ENCODE measurements at regions not wholly inside any gene's neighbourhood (a gene's known extent, or its start where the extent isn't known, plus 50 kb on each side); places are given as distances from the start of the nearest gene placed in this dataset.

DNA sequence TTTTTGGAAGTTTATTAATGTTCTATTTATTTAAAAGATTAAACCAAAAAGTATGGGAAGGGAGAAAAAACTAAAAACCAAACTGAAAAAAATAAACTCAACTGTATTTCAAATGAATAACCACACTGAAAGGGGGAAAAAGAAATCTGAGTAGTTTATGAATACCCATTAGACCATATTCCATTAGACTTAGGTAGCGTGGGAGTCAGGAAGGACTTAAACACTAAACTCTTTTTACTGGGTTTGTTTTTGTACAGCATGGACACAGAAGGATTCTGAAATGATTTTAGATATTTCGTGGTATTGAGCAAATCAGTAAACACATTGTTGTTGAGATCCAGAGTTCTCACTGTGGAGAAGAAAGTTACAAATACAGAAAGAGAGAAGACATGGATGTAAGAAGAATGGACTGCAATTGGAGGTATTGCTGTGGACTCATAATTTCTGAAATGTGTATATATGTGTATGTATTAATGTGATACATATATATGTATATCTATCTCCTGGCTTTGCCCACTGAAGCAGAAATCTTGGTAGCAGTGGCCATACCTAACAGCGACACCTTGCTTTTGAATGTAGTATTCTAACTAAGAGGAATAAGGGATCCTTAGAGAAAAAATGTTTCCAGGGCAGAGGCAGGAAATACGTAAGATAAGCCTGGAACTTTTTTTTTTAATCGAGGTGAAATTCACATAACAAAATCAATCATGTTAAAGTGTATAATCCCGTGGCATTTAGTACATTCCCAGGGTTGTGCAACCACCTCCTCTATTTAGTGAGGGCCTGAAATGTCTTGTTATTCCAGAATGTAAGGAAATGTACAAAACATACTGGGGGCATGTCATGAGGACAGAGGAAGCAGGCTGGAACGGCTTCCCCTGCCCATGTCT is 228.8 kb downstream of the SMARCA2 start:
- in situ Hi-C loops (cut with MboI; ENCODE audit: low sequenced_read_pairs, unreplicated experiment) = no loop called here
- DNase-seq (ENCODE audit: low spot score) = no peak
- TF ChIP-seq, protein P1, sequence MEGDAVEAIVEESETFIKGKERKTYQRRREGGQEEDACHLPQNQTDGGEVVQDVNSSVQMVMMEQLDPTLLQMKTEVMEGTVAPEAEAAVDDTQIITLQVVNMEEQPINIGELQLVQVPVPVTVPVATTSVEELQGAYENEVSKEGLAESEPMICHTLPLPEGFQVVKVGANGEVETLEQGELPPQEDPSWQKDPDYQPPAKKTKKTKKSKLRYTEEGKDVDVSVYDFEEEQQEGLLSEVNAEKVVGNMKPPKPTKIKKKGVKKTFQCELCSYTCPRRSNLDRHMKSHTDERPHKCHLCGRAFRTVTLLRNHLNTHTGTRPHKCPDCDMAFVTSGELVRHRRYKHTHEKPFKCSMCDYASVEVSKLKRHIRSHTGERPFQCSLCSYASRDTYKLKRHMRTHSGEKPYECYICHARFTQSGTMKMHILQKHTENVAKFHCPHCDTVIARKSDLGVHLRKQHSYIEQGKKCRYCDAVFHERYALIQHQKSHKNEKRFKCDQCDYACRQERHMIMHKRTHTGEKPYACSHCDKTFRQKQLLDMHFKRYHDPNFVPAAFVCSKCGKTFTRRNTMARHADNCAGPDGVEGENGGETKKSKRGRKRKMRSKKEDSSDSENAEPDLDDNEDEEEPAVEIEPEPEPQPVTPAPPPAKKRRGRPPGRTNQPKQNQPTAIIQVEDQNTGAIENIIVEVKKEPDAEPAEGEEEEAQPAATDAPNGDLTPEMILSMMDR (IDR thresholded peaks at IDR 0.05; ENCODE audit: borderline replicate concordance, control extremely low read depth, extremely low read depth, insufficient read depth, missing control alignments) = no peak

DNA sequence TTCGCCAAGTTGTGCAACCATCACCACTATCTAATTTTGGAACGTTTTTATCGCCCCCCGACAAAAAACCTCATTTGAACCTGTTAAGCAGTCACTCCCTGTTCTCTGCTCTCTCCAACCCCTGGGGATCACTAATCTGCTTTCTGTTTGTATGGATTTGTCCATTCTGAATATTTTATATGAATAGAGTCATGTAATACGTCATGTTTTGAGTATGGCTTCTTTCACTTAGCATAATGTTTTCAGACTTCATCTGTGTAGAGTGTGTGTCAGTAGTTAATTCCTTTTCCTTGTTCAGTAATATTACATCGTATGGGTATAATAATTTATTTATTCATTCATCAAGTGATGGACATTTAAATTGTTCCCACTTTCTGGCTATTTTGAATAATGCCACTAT is 232.2 kb downstream of the SMARCA2 start:
- TF ChIP-seq, protein P1 (IDR thresholded peaks at IDR 0.05; ENCODE audit: borderline replicate concordance, control extremely low read depth, extremely low read depth, insufficient read depth, missing control alignments) = no peak
- in situ Hi-C loops (cut with MboI; ENCODE audit: low sequenced_read_pairs, unreplicated experiment) = no loop called here
- DNase-seq (ENCODE audit: low spot score) = no peak

DNA sequence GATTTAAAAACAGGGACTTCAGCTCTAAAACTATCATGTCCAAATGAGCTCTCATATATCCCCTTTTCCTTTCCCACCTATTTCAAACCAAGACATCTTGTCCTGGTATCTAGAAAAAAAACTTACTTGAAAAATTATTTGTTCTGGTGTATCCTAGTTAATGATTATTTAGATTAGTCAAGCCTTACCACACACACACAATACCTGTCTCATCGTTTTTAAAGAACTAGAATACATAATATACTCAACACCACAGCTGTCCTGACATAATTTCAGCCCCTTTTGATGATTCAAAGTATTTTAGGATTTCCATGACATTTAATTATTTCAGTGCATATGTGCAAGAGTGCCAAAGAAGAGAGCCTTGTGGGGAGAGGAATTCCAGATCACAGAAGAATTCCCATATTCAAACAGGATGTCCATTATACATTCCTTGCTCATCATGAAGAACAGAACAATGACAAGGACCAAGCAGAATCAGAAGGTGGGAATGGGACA is 233.7 kb downstream of the SMARCA2 start:
- DNase-seq (ENCODE audit: low spot score) = no peak
- in situ Hi-C loops (cut with MboI; ENCODE audit: low sequenced_read_pairs, unreplicated experiment) = no loop called here
- TF ChIP-seq, protein P1 (IDR thresholded peaks at IDR 0.05; ENCODE audit: borderline replicate concordance, control extremely low read depth, extremely low read depth, insufficient read depth, missing control alignments) = no peak

DNA sequence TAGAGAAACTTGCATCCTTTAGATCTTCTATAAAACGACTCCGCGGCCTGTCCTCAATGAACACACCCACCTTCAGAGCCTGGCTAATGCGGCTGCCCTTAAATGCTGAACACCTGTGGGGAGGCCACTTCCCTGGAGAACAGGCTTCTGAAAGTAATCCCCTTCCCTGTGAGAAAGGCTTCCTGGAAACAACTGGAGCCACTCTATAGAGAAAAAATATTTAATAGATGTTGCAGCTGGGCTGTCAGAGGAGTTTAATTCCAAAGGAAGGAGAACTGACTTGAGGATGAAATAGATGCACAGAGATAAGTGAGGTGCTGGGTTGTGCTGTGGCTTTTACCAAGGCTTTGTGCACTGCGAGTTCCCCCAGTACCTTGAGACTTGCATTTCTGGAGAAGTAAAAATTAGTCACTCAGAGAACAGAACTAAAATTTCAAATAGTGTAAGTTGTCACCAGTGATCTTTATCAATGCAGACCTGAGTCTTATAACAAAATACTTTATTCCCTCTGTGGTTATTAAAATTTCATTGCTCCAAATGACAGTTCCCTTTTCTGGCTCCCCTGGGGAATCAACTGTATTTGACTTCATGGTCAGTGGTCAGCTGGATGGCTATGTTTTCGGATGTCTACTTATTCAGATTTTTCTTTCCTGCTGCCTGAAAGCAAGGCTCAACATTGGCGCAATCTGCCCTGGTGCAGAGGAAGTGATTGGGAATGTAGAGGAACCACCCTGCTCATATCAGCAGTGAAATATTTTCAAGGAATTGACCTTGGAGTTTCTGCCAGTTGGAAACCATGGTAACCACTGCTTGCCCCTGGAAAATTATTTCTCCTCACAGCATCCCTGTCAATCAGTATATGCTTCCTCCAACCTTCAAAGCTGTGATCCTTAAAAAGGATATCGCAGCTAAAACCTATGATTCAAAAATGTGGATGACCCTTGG is 238.8 kb downstream of the SMARCA2 start:
- in situ Hi-C loops (cut with MboI; ENCODE audit: low sequenced_read_pairs, unreplicated experiment) = no loop called here
- TF ChIP-seq, protein P1 (IDR thresholded peaks at IDR 0.05; ENCODE audit: borderline replicate concordance, control extremely low read depth, extremely low read depth, insufficient read depth, missing control alignments) = no peak
- DNase-seq (ENCODE audit: low spot score) = no peak

DNA sequence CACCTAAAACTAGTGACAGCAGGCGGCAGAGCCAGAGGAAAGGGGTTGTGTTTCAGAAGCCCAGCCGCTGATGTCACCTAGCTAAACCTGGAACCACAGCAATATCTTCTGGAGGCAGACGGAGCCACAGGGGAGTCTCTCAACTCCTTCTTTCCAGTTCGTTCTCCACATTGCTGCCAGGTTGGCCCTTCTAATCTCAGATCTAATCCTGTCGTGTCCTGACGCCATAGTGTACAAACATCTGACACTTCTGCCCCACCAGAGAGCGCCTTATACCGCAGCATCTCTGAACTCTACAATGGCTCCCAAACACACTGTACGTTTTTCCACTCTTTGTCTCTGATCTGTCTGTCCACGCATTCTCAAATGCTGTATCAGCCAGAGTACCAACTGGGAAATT is 240.0 kb downstream of the SMARCA2 start:
- no peak for DNase-seq (ENCODE audit: low spot score)
- in situ Hi-C loops (cut with MboI; ENCODE audit: low sequenced_read_pairs, unreplicated experiment) = no loop called here
- TF ChIP-seq, protein P1 (IDR thresholded peaks at IDR 0.05; ENCODE audit: borderline replicate concordance, control extremely low read depth, extremely low read depth, insufficient read depth, missing control alignments) = no peak

DNA sequence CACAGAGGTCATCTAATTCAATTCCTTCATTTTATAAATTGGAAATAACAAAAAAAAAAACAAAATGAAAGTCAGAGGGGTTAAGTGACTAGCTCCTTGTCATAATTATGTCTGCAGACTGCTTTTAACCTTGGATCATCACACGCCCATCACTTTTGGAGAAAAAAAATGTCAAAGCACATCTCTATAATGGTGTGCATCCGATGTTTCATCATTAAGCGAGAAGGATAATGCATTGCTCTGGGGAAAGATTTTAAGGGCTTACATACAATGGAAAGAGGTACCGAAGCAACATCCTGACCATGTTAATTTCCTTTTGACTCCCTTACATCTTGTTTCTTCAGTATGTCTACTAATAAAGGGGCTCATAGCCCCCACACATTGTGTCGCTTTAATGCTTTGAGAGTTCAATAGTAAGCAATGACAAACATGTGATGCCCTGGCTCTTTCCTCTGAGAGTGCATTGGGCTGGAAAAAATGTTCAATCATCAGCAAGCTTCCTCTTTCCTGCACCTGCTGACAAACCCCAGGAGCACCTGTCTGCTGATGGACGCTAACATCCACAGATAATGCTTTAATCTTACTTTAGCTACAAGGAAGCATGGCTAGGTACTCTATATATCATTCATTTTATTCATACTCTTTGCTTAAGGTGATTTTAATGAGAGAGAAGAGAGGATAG is 242.2 kb downstream of the SMARCA2 start:
- in situ Hi-C loops (cut with MboI; ENCODE audit: low sequenced_read_pairs, unreplicated experiment) = no loop called here
- no peak for DNase-seq (ENCODE audit: low spot score)
- TF ChIP-seq, protein P1 (IDR thresholded peaks at IDR 0.05; ENCODE audit: borderline replicate concordance, control extremely low read depth, extremely low read depth, insufficient read depth, missing control alignments) = no peak

Measured in GM13976 (cell line).